GM12875 (cell line): ENCODE measurements at regions not wholly inside any gene's neighbourhood (a gene's known extent, or its start where the extent isn't known, plus 50 kb on each side); places are given as distances from the start of the nearest gene placed in this dataset.

ENCODE experiments used
- H3K4me3 ChIP-seq: one replicate; pipeline ENCODE4 v1.5.1; 2011; ENCODE audit warnings: low read depth, low read length, control low read depth
- CTCF ChIP-seq: IDR thresholded peaks from 2 replicates; pipeline ENCODE4 v1.5.1; 2011; ENCODE audit warnings: low read depth, mild to moderate bottlenecking, control low read depth, inconsistent platforms, low read length, moderate library complexity, borderline replicate concordance; ENCODE audit not compliant: insufficient read depth

GRCh38 chr4:106773076-106773905 is 262.8 kb downstream of the DKK2 start:
- TF ChIP-seq CTCF, result no peak
- no peak overlapping the region for H3K4me3 ChIP-seq

GRCh38 chr4:106767991-106768390 is 268.1 kb downstream of the DKK2 start:
- H3K4me3 ChIP-seq, result no peak overlapping the region
- no peak for TF ChIP-seq CTCF

GRCh38 chr4:106766519-106766918 is 269.6 kb downstream of the DKK2 start:
- no peak for TF ChIP-seq CTCF
- H3K4me3 ChIP-seq, result no peak overlapping the region

GRCh38 chr4:106764774-106765173 is 271.3 kb downstream of the DKK2 start:
- no peak for TF ChIP-seq CTCF
- H3K4me3 ChIP-seq, result no peak overlapping the region

- no peak overlapping the region for H3K4me3 ChIP-seq
- no peak for TF ChIP-seq CTCF
These were observed 273.3 kb downstream of the DKK2 start for GRCh38 chr4:106762666-106763443.

GRCh38 chr4:106753426-106753825 is 282.7 kb downstream of the DKK2 start:
- H3K4me3 ChIP-seq, result no peak overlapping the region
- no peak for TF ChIP-seq CTCF

GRCh38 chr4:106746451-106746850 is 289.7 kb downstream of the DKK2 start:
- TF ChIP-seq CTCF, result no peak
- H3K4me3 ChIP-seq, result no peak overlapping the region
